Calu3 (cell line): ENCODE measurements at regions not wholly inside any gene's neighbourhood (a gene's known extent, or its start where the extent isn't known, plus 50 kb on each side); places are given as distances from the start of the nearest gene placed in this dataset.

ENCODE experiments used
- BruUV-seq: library from RNA; stranded (reverse); fragments of 400-500 nt; replicated peaks from 2 replicates; lab custom pipeline; 2021; lab: Mats Ljungman, UMichigan
- CTCF ChIA-PET: fragments of 300-600 bp; sonication (Branson Sonifier 250); formaldehyde crosslinking; loops from one replicate; lab custom pipeline; 2022; ENCODE audit warnings: antibody characterized with exemption; lab: Charles Lee
- DNase-seq: peaks from one replicate; pipeline ENCODE4 v3.0.0; 2022
- H3K27ac Mint-ChIP-seq: one replicate; pipeline ENCODE4 v1.8.0; 2022; ENCODE audit warnings: mixed read lengths; ENCODE audit not compliant: unreplicated experiment
- H3K27me3 Mint-ChIP-seq: one replicate; pipeline ENCODE4 v1.8.0; 2022; ENCODE audit warnings: mixed read lengths; ENCODE audit not compliant: unreplicated experiment
- H3K36me3 Mint-ChIP-seq: one replicate; pipeline ENCODE4 v1.8.0; 2022; ENCODE audit warnings: mild to moderate bottlenecking, moderate library complexity, mixed read lengths; ENCODE audit not compliant: insufficient read depth, unreplicated experiment
- H3K4me1 Mint-ChIP-seq: one replicate; pipeline ENCODE4 v1.8.0; 2022; ENCODE audit warnings: mild to moderate bottlenecking, low read depth, mixed read lengths; ENCODE audit not compliant: unreplicated experiment
- H3K4me3 Mint-ChIP-seq: one replicate; pipeline ENCODE4 v1.8.0; 2022; ENCODE audit warnings: mild to moderate bottlenecking, low read depth, moderate library complexity, mixed read lengths; ENCODE audit not compliant: unreplicated experiment
- H3K9me3 Mint-ChIP-seq: one replicate; pipeline ENCODE4 v1.8.0; 2022; ENCODE audit warnings: low read depth, mixed read lengths; ENCODE audit not compliant: unreplicated experiment
- intact Hi-C: fragments of 100-400 bp; cut with micrococcal nuclease; formaldehyde crosslinking; loops from one replicate; pipeline ENCODE4 v1.10.0; 2022; ENCODE audit not compliant: unreplicated experiment
- TF ChIP-seq, protein P1 (sequence below): fragments of 200-600 bp; IDR thresholded peaks from one replicate; pipeline ENCODE4 v1.8.0; 2022; ENCODE audit warnings: antibody characterized with exemption; ENCODE audit not compliant: unreplicated experiment

DNA sequence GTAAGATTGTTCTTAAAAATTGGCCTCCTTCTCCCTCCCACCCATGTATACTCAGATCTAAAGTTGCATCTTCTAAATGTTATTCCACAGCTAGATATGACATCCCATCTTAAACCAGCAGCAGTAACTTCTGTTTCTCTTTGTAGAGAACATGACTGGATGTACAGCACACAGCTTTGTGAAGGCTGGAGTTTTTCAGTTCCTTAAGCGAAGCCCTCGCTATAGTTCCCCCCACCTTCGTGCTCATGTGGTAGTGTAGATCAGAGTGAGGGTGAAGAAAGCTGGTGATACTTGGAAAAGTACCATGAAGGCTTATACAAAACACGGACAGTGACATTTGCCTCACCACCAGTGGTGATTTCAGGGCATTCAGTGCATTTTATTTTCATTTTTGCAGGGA is 137.5 kb downstream of the MAT2B start:
- no peaks in the 10 kb centered on the region for H3K36me3 Mint-ChIP-seq
- no peak overlapping the region for H3K4me3 Mint-ChIP-seq
- TF ChIP-seq, protein P1, sequence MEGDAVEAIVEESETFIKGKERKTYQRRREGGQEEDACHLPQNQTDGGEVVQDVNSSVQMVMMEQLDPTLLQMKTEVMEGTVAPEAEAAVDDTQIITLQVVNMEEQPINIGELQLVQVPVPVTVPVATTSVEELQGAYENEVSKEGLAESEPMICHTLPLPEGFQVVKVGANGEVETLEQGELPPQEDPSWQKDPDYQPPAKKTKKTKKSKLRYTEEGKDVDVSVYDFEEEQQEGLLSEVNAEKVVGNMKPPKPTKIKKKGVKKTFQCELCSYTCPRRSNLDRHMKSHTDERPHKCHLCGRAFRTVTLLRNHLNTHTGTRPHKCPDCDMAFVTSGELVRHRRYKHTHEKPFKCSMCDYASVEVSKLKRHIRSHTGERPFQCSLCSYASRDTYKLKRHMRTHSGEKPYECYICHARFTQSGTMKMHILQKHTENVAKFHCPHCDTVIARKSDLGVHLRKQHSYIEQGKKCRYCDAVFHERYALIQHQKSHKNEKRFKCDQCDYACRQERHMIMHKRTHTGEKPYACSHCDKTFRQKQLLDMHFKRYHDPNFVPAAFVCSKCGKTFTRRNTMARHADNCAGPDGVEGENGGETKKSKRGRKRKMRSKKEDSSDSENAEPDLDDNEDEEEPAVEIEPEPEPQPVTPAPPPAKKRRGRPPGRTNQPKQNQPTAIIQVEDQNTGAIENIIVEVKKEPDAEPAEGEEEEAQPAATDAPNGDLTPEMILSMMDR = no peak
- H3K27ac Mint-ChIP-seq = no peak overlapping the region
- peaks cover under 1% of the 10 kb centered on the region for H3K9me3 Mint-ChIP-seq
- CTCF ChIA-PET = no interaction called here
- BruUV-seq = no TSS peak
- intact Hi-C loops = no loop called here
- H3K4me1 Mint-ChIP-seq = no peaks in the 10 kb centered on the region
- DNase-seq = no peak
- no peaks in the 10 kb centered on the region for H3K27me3 Mint-ChIP-seq

DNA sequence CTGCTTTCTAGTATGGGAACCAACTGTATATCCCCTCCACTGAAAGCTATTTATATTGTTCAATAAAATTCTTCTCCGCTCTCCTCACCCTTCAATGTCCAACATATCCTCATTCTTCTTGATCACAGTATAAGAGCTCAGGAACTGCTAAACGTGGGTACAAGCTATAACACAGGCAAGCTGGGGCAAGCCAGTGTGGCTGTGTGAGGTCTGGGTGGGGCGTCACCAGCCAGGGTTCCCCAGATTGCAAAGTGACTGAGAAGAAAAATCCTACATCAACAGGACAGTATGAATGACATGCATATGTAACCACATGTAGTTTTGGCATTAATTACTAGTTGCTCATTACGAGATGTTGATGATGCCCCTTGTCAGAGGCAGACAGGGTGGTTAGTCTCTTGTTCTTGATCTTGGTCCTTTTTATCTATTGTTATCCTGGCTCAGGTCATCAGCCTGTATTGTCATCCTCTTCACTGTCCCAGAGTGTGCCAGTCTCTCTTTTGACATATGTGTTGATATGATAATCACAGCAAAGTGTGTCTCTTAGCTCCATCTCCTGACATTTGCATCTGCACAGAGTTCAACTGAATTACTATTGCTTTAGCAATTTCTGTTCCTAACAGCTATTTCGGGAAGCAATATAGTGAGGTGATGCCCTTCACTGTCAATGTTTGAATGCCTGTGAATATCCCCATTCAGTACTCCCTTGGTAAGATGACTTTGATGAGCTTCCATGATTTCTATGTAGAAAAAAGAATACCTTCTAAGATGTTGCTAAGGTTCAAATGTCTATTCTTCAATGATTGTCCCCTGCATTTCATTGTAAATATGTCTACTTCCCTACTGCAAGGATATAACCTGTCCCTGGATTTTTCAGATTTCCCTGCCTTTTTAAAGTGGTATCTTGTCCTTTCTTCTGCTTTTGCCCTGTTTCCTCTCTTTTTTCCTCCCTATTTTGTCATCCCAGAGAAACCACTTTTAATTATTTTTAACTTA is 140.3 kb downstream of the MAT2B start:
- TF ChIP-seq, protein P1 = no peak
- peaks cover 2% of the 10 kb centered on the region for H3K9me3 Mint-ChIP-seq
- no peak overlapping the region for H3K27ac Mint-ChIP-seq
- CTCF ChIA-PET = no interaction called here
- DNase-seq = no peak
- no peak overlapping the region for H3K4me3 Mint-ChIP-seq
- no peaks in the 10 kb centered on the region for H3K27me3 Mint-ChIP-seq
- intact Hi-C loops = no loop called here
- H3K4me1 Mint-ChIP-seq = no peaks in the 10 kb centered on the region
- H3K36me3 Mint-ChIP-seq = no peaks in the 10 kb centered on the region
- BruUV-seq = no TSS peak

DNA sequence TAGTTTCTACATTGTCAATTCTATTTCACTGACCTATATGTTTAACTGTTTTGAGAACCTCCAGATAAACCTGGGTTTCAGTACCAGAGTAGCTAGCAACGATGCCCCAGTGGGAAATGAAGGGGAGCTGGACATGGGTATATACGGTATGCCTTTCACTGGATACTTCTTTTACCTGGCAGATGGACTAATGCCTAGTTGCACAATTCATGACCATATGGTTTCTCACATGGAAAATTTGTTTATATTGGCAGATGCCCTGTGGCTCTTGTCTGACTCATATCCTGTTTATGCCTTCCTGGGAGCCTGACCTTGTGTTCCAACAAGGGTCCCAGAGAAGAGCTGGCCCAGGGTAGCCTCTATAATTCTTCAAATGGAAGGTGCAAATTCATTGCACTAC is 144.1 kb downstream of the MAT2B start:
- Mint-ChIP-seq H3K36me3 (no peaks in the 10 kb centered on the region), H3K27ac (no peak overlapping the region), H3K4me1 (no peaks in the 10 kb centered on the region), H3K9me3 (peaks cover 6% of the 10 kb centered on the region), H3K4me3 (no peak overlapping the region), H3K27me3 (no peaks in the 10 kb centered on the region)
- BruUV-seq = no TSS peak
- CTCF ChIA-PET = no interaction called here
- TF ChIP-seq, protein P1 = no peak
- intact Hi-C loops = no loop called here
- DNase-seq = no peak

DNA sequence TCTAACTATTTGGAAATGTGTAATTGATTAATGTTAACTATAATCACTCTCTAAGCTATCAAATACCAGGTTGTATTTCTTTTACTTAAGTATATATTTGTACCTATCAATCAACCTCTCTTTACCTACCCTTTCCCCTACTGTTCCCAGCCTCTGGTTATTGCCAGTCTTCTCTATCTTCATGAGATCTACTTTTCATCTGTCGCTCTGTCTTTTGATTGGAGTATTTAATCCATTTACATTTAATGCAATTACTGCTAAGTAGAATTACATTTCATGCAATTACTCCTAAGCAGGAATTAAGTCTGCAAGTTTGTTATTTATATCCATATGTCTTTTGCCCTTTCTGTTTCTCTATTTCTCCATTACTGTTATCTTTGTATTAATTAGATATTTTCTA is 148.1 kb downstream of the MAT2B start:
- H3K27ac Mint-ChIP-seq = no peak overlapping the region
- DNase-seq = no peak
- no peaks in the 10 kb centered on the region for H3K4me1 Mint-ChIP-seq
- H3K9me3 Mint-ChIP-seq = peaks cover 11% of the 10 kb centered on the region
- no TSS peak for BruUV-seq
- no peaks in the 10 kb centered on the region for H3K27me3 Mint-ChIP-seq
- intact Hi-C loops = no loop called here
- TF ChIP-seq, protein P1 = no peak
- CTCF ChIA-PET = no interaction called here
- no peak overlapping the region for H3K4me3 Mint-ChIP-seq
- H3K36me3 Mint-ChIP-seq = no peaks in the 10 kb centered on the region
